ENCODE measurements at regions not wholly inside any gene's neighbourhood (a gene's known extent, or its start where the extent isn't known, plus 50 kb on each side); places are given as distances from the start of the nearest gene placed in this dataset.
"Not testable (repeated sequence)": the region's sequence is repeated elsewhere in the genome, so short reads cannot be mapped to it uniquely, and the experiment has no call there.

DNA sequence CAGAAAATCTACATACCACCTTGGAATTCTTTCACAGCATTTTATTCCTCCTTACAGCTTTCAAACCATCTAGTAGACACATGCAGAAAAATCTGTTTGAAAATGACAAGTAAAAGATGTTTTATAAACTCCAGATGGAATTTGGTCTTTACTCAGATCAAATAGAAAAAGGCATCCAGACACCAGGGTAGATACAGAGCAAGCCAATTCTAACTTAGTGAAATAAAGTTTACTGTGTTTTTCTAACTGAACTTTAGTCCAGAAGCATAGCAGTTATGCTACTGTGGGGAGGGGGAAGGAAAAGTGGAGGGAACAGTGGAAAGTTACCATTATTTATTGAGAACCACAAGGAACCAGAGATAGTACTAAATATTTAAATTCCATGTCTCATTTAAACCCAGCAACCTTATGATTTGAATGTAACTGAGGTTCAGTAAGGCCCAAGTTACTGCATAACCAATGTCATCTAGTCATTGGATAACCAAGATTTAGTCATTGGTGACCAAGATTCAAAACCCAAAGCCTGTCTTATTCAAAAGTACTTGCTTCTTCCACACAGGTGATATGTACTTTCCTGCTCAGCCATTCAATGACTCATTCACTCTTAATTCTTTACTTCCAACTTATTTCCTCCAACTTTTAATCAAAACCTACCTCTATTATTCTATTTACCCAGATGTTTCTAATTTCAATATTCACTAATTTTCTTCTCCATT is 57.7 kb downstream of the RAD51AP2 start:
- no peak for DNase-seq (ENCODE audit: low read depth)

DNA sequence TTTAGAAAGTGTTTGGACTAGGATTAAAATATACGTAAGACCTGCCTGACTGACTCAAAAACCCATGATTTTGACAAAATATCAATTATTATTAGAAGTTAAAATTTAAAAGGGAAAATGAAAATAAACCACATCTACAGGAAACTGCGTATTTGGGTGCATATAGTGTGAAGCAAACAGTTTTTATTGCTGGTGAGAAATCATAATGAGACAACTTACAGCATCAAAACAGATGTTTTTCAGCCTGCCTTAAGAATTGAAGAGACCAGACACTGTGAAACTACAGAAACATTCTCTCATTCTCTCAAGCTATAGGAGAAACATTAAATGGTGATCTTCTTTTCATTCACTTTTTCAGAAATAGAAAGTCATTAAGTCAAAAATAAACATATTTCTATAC is 62.9 kb downstream of the RAD51AP2 start:
- DNase-seq (ENCODE audit: low read depth), result no peak

DNA sequence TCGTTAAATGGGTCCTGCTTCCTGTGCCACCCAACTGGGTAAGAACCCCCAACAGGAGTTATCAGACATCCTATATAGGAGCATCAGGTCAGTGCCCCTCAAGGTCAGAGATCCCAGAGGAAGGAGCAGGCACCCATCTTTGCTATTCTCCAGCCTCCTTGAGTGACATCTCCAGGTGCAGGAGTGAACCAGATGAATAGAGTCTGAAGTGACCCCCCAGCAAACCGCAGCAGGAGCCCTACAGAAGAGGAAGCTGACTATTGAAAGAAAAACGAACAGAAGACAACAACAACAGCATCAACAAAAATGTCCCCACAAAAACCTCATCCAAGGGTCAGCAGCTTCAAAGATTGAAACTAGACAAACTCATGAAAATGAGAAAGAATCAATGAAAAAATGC is 72.0 kb downstream of the RAD51AP2 start:
- DNase-seq (ENCODE audit: low read depth), result not testable (repeated sequence)

DNA sequence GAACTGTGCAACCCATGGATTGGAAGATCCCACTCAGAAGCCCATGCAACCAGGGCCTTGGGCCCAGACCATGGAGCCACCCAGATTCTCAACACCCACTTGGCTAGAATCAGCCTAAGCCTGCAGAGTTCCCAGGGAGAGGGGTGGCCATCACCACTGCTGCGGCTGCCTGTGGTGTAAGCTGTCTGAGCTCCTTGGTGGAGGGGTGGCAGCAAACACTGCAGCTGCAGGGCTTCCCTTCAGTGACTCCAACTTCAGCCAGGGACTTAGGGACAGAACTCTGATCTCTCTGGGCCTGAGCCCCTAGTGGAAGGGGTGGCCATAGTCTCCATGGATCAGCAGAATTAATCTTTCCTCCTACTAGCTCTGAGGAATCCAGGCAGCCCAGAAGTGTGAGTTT is 72.5 kb downstream of the RAD51AP2 start:
- no peak for DNase-seq (ENCODE audit: low read depth)

DNA sequence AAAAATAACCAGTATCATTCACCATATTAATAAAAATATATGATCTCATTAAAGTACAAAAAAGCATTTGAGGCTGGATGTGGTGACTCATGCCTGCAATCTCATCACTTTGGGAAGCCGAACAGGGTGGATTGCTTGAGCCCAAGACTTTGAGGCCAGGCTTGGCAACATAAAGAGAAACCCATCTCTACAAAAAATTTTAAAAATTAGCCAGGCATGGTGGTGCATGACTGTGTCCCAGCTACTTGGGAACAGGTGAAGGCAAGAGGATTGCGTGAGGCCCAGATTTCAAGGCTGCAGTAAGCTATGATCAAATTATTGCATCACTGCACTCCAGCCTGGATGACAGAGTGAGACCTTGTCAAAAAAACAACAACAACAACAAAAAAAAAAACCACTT is 75.9 kb downstream of the RAD51AP2 start:
- no peak for DNase-seq (ENCODE audit: low read depth)

DNA sequence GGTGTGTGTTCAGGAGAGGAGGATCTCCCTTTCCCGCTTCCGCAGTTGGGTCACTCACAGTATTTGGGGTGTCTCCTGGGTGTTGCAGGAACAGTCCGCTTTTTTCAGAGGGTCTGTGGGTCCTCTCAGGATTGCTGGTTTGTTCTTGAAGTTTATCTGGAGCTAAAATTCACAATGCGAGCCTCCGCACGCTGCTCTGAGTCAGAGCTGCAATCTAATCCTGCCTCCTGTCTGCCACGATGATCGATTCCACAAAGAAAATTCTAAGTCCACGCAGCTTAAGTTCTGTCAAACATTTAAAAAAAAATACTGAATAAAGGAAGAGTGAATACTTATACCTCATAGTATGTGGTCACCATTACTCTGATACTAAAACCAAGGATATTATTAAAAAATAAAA is 76.5 kb downstream of the RAD51AP2 start:
- no peak for DNase-seq (ENCODE audit: low read depth)

DNA sequence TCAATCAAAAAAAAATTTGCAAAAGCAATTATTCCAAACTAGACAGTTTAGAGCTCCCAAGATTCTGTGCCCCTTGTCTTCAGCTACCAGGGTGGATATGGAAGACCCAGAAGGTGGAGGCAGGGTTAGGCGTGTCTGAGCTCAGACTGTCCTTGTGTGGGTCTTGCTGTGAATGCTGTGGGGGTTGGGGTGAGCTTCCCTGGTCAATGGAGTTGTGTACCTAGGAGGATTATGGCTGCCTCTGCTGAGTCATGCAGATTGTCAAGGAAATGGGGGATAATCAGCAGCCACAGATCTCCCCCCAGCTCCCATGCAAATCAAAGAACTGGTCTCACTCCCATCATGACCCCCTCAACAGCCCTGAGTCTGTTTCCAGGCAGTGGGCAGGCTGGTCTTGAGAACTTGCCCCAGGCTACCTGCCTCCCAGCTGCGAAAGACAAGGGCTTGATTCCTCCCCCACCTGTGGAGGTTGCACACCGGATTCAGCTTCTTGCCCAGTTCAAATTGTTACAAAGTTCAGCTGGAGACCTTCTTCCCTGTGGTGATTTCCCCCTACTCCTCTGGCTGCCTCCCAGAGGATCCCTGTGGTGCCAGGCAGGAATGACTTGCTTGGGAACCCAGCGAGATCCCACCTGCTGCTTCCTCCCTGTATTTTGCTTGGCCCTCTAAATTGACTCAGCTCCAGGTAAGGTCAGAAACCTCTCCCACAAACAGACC is 77.0 kb downstream of the RAD51AP2 start:
- no peak for DNase-seq (ENCODE audit: low read depth)

DNA sequence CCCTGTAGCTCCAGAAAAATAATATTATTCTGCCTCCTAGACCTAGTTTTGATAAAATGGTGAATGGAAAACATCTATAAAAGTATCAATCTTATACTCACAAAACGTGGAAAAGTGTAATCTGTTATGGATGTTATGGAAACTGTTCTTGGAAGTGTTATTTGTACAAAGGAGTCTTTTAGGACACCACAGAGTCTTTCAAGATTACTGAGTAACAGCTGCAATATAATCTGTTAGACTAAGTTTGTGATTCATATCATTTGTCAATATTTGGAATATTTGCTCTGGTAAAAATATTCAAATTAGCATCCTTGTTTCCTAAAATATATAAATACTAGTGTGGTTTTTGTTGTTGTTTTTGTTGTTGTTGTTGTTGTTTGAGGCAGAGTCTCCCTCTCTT is 87.9 kb downstream of the RAD51AP2 start:
- no peak for DNase-seq (ENCODE audit: low read depth)

DNA sequence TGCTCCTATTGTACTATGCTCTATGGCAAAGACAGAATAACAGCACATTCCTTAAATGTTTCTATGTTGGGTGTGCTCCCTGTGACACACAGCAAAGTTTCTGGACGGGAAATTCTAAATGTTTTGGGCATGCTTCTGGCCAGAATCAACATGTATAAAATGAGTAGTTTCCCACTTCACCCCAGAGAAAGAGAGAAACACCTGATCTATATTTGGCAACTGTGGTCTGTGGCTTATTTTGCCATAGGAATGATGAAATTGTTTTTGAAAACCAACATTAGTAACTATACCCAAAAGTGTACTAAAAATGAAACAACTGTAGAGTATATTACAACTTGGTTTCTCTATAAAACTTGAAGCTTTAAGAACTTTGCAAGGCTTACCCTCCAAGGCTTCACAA is 89.1 kb downstream of the RAD51AP2 start:
- no peak for DNase-seq (ENCODE audit: low read depth)

DNA sequence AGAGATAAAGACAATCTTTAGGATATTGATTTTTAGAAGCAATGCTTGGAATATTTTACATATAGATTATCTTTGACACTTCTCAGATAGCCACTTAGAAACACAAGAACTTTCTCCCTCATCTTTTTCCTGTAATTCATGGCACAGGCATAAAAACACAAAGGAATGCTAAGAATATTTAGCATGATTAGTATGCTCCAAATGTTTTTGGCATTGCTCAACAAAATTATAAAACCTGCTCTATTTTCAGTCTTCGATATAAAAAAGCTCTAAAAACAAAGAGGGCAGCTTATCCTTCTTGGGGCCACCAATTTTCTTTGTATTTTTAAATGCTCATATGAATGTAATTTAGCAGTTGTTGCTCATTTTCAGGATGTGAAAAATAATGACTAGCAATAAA is 90.8 kb downstream of the RAD51AP2 start:
- no peak for DNase-seq (ENCODE audit: low read depth)

DNA sequence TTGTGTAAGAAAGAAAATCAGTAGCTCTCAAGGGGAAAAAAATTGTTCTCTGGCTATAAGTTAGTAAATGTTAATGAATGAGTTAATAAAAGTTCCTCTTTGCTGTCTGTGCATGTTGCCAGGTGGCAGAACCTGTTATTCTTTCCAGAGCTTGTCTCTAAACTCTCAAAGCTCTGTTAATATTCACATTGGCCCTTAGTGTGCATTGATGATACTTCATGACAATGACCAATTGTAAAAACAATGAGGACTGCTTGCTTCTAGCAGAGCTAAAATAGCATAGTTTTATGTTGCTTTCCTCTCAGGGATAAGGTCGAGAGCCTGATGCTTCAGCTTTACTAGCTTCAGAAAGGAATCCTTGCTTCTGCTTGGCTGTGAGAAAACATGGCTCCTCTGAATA is 91.5 kb downstream of the RAD51AP2 start:
- no peak for DNase-seq (ENCODE audit: low read depth)

DNA sequence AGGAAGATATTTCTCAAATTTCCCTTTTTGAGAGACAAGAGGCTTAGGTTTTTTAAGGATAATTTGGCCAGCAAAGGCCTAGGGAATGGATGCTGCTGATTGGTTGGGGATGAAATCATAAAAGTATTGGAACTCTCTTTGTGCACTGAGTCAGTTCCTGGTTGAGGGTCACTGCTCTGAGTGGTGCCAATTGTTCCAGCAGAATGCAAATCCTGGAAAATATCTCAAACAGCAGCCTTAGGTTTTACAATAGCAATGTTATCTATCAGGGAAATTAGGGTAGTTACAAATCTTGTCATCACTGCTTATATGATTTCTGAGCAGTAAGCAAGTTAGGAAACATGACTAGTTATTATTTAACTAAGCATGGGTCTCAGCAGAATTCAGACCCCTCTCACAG is 96.2 kb downstream of the RAD51AP2 start:
- DNase-seq (ENCODE audit: low read depth), result no peak

DNA sequence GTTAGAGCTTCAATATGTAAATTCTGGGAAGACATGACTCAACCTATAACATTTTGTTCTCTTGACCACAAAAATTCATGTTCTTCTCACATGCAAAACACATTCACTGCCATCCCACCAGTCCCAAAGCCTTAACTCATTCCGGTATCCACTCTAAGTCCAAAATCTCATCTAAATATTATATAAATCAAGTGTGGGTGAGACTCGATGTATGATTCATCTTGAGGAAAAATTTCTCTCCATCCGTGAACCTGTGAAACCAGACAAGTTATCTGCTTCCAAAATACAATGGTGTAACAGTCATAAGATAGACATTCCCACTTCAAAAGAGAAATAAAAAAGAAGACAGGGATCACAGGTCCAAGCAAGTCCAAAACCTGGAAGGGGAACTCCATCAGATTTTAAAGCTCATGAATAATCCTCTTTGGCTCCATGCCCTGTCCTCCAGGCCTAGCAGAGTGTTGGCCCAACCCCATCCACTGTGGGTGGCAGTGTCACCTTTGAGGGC is 101.3 kb downstream of the RAD51AP2 start:
- DNase-seq (ENCODE audit: low read depth), result no peak

DNA sequence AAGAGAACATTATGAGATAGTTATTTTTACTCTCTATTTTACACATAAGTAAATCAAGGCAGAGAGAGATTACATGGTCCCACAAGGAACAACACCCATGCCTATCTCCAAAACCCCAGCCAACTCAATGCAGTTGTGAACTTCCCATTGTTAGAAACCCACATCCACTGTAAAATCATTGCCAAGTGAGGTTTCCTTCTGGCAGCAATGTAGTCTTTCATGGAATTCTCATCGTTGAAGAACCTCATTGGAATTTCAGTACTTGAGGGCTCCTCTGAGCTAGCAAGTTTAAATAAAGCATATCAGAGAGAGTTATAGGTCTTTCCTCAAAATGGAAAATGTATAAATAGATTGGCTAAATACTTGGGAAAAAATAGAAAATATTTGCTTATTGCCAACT is 105.2 kb downstream of the RAD51AP2 start:
- no peak for DNase-seq (ENCODE audit: low read depth)

DNA sequence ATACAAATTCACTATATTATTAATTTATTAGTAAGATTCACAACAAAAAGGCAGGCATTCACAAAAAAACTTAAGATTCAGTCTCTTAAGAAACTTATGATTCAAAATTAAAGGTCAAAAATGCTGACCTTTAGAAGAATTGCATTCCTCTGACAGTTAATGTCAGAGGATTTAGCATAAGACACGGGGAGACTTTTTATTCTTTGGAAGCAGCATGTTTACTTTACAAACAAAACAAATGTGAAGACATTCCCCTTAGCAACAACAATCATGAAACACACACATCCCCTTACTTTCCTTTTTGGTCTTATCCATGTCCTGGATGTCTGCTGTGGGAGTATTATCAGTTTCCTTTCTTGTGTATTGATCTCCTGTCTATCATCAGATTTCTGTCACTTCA is 117.1 kb downstream of the RAD51AP2 start:
- no peak for DNase-seq (ENCODE audit: low read depth)

DNA sequence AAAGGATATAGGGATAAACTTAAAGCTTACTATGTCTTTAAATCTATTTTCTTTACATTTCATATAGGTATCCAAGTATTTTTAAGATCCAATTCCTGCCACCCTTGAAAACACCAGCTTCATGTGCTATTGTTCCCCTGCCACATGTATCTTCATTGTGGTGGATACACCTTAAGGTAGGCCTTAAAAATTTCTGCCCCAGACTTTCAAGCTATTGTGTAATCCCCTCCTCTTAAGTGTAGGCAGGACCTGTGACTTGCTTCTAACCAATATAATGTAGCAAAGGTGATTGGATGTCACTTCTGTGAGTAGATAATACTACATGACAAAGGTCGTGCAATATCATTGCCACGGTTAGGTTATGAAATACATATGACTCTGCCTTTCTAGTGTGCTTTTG is 119.5 kb downstream of the RAD51AP2 start:
- no peak for DNase-seq (ENCODE audit: low read depth)

DNA sequence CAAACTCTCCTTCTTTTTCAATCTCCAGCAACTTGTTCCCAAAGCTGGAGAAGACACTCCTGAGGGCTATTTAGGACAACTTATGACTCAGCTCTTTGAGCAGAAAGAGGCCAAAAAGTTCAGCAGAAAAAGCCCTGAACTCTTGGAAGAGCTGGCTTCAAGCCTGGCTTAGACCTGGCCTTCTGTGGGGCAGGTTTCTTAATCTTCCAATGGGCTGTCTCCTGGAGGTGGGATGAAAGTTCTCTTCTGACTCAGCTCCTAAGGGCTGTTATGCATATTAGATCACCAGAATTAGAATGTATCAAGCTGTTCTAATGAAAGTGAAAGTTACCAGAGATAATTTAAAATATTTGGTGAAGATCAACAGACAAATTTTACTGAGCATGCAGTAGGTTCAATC is 129.4 kb downstream of the RAD51AP2 start:
- DNase-seq (ENCODE audit: low read depth), result no peak

DNA sequence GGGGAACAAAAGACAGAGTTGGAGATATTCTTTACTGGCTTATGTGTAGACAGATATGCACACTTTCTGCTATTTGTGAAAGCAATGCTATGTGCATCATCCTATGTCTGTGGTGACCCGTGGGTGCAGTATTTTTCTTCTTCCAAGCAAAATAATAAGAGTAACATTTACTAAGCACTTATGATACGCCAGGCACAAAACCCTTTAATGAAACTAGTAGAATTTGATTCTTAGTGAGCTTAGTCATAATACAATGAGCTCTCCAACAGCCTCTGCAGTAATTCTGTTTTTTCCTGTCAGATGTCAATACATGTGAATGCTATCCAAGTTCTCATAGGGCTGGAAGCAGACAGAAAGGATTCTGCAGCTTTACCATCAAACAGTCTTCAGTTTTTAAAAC is 130.6 kb downstream of the RAD51AP2 start:
- DNase-seq (ENCODE audit: low read depth), result no peak

DNA sequence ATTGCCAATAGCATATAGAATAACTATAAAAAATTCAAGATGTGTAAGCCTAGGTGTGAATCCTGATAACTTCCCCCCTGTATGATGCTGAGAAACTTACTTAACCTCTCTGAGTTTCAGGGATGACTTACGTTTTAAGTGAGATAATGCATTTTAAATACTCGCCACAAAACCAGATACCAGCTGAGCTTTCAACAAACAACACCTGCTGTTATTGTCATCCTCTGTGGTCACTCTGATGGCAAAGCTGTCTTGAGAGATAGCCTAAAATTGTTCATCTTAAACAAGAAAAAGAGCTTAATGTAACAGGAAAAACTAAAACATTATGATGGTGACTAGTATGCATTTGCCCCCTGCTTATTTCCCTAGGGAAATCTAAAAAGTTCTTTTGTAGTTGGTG is 131.5 kb downstream of the RAD51AP2 start:
- DNase-seq (ENCODE audit: low read depth), result no peak

DNA sequence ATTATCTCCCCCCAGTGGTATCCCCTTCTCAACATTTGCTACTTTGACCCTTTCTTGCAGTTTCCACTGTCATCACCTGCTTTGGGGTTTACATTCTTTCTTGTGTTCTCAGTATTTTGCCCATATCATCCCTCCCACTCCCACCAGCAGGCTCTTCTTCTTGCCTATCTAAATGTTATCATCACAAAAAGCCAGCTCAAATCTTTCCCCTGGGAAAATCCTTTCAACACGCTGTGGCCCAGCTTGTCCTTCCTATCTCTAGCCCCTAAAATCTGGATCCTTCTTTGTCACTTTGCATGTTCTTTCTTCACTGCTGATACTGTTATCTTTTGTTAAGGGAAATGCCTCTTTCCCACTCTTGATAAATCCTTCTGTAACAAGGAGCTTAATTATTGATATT is 138.2 kb downstream of the RAD51AP2 start:
- DNase-seq (ENCODE audit: low read depth), result no peak

DNA sequence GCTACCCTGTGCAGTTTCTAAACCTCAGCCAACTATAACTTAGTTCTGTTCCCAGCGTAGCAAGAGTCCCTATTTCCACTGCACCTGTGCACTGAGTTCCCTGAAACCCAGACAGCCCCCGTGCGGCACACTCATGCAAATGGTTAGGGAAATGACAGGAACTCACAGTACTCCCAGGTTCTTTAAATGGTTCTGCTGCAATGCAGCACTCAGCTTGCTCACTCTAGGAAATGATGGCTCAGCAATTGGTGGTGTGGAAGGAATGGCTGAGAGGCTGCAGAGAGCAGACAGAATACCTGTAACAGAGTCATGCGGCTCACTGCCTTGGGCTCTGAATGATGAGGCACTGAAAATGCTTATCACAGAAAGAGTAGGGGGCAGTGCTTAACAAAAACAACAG is 143.0 kb downstream of the RAD51AP2 start:
- no peak for DNase-seq (ENCODE audit: low read depth)

DNA sequence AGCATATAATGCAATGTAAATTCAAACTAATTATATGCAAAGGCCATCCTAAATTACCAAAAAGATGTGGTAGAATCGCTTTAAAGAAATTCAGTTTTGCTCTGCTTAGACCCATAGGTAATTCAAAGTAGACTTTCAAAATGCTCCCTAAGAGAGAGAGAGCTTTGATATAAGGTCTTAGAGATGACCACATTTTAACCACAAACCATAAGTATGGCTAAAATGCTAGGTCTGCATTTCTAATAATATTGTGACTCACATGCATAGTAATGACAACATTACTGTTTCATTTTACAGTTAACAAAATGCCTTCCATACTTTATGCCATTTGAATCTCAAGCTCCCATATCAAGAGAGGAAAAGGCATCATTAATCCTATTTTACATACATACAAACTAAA is 144.5 kb downstream of the RAD51AP2 start:
- no peak for DNase-seq (ENCODE audit: low read depth)

DNA sequence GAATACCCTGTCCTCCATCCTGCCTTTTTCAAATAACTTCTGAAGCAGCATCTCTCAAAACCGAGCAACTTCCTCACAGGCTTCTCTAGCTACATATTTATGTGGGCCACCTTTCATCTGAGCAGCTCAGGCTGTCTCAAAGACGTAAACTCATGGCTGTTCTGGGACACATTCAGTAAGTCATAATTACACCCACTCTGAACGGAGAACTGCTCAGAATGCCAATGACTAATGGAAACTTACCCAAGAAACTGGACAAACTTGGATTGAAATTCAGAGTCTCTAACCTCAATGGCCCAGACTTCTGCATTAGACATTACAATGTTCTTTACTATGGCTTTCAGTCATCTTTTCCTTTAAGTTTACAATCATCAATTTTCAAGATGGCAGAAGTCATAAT is 145.2 kb downstream of the RAD51AP2 start:
- no peak for DNase-seq (ENCODE audit: low read depth)

DNA sequence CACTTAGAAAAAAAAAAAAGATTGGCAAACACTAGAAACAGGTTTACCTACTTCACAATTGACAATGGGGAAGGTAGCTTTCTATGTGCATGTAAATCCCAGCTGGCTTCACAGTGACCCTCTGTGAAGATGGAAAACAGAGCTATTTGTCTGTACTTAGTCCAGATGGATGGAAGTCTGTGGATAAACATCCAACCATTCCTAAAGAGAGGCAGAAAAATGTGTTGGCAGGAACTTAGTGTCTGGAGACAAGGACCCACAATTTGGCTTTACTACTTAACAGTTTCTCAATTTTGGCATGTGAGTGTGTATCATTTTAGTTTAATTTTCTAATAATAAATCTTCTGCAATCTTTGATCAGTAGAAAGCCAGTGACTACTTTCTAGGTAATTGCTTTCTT is 154.4 kb downstream of the RAD51AP2 start:
- no peak for DNase-seq (ENCODE audit: low read depth)

All from activated T-cell treated with anti-CD3 and anti-CD28 coated beads for 48 hours (primary cell).